Heart left ventricle (tissue), 13 donors: ENCODE measurements at regions not wholly inside any gene's neighbourhood (a gene's known extent, or its start where the extent isn't known, plus 50 kb on each side); places are given as distances from the start of the nearest gene placed in this dataset.

Source experiments
- POLR2A ChIP-seq, 2 donors: fragments of 450-650 bp; IDR thresholded peaks; one replicate each; pipeline ENCODE4 v1.6.1; 2017; ENCODE audit warnings: antibody characterized with exemption in 2 of 2, mild to moderate bottlenecking in 2 of 2, moderate library complexity in 2 of 2
- TF ChIP-seq, protein P1 (sequence below), 12 donors: fragments of 200-600 bp; sonication (generic) in 4 of 12; IDR thresholded peaks; one replicate each; pipeline versions ENCODE4 v1.5.0 to v1.8.0; 2018 to 2022; ENCODE audit warnings: antibody characterized with exemption in 12 of 12, mild to moderate bottlenecking in 5 of 12
- donor health status: ischemic (EF 13 %, LVEDD 7.1; RV severe dilation, severe dysfunction).
- donor health status: DM: no; HTN: yes; CAD: no.
- donor health status: DM: no; HTN: no; CAD: no.
- donor health status: ischemic (EF 25% LVEDD 6.9; RV normal size, moderate dysfunction).
- donor health status: ischemic (EF 25% LVEDD 5.7; RV mildly dilated, moderate dysfunction).
- donor health status: ischemic (EF 35%, LVEDD 5.7; RV mildly dilated, moderate dysfunction).
- donor health status: nonischemic (EF 11% LVEDD 7.7; RV severe dilation, severe dysfunction).
- donor health status: DM: yes; HTN: yes; CAD: no.
- donor health status: PGD.
- donor health status: ischemic (EF 29% LVEDD 5.4; RV normal size, mild dysfunction).
- donor health status: nonischemic (EF 23%, LVEDD 6.1; RV moderate dilation, normal function).

- no peak for TF ChIP-seq POLR2A (IDR thresholded peaks at IDR 0.05)
- TF ChIP-seq, protein P1, sequence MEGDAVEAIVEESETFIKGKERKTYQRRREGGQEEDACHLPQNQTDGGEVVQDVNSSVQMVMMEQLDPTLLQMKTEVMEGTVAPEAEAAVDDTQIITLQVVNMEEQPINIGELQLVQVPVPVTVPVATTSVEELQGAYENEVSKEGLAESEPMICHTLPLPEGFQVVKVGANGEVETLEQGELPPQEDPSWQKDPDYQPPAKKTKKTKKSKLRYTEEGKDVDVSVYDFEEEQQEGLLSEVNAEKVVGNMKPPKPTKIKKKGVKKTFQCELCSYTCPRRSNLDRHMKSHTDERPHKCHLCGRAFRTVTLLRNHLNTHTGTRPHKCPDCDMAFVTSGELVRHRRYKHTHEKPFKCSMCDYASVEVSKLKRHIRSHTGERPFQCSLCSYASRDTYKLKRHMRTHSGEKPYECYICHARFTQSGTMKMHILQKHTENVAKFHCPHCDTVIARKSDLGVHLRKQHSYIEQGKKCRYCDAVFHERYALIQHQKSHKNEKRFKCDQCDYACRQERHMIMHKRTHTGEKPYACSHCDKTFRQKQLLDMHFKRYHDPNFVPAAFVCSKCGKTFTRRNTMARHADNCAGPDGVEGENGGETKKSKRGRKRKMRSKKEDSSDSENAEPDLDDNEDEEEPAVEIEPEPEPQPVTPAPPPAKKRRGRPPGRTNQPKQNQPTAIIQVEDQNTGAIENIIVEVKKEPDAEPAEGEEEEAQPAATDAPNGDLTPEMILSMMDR (IDR thresholded peaks at IDR 0.05), result no peak
These were observed 391.7 kb upstream of the OR4E1 start for GRCh38 chr14:22065347-22065746.
